ENCODE measurements at regions not wholly inside any gene's neighbourhood (a gene's known extent, or its start where the extent isn't known, plus 50 kb on each side); places are given as distances from the start of the nearest gene placed in this dataset.

DNA sequence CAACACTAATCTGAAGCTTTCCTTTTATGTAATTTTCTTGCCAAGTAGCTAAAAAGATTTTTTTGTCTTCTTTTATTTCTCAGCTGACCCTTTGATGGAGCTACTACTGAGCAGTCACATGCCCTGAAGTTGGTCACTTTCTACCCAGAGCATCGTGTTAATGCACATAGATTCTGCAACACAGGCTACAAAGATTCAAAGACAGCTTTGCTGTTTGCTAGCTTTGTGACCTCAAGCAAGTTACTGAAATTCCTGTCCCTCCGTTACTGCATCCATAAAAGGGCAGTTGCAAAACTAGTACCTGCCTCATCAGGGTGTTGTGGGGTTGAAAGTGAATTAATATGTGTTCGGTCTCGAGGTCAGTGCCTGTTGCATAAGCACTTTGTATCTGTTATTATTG is 179.9 kb downstream of the GAS1 start:
- no peak for DNase-seq (ENCODE audit: extremely low spot score)
- TF ChIP-seq, protein P1, sequence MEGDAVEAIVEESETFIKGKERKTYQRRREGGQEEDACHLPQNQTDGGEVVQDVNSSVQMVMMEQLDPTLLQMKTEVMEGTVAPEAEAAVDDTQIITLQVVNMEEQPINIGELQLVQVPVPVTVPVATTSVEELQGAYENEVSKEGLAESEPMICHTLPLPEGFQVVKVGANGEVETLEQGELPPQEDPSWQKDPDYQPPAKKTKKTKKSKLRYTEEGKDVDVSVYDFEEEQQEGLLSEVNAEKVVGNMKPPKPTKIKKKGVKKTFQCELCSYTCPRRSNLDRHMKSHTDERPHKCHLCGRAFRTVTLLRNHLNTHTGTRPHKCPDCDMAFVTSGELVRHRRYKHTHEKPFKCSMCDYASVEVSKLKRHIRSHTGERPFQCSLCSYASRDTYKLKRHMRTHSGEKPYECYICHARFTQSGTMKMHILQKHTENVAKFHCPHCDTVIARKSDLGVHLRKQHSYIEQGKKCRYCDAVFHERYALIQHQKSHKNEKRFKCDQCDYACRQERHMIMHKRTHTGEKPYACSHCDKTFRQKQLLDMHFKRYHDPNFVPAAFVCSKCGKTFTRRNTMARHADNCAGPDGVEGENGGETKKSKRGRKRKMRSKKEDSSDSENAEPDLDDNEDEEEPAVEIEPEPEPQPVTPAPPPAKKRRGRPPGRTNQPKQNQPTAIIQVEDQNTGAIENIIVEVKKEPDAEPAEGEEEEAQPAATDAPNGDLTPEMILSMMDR (IDR thresholded peaks at IDR 0.05; ENCODE audit: control extremely low read depth, extremely low read depth, low read depth, missing control alignments) = no peak
- POLR2A ChIA-PET = no interaction called here
- CTCF ChIA-PET = interaction anchor here (1.2 to 1.3 kb wide), 2 partner anchors 9 to 33 kb away, joined by 3 to 4 read pairs; no protein-coding TSS in a partner anchor

DNA sequence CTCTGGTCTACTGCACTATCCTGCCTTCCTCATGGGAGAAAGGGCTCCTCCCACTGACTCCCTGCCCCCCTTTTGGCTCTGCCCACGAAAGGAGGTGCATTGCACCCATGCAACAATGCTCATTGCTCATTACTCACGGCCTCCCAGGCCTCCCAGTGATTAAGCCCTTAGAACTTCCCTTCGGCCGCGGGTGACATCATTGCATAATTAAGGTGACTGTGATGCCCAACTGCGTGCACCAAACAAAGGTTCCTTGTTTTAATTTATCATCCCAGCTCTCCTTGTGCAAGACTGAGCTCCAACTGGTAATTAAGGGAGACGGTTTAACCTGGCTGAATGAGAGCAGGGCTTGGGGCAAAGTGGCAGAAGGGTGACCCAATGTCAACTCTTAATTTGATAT is 180.4 kb downstream of the GAS1 start:
- POLR2A ChIA-PET = no interaction called here

DNA sequence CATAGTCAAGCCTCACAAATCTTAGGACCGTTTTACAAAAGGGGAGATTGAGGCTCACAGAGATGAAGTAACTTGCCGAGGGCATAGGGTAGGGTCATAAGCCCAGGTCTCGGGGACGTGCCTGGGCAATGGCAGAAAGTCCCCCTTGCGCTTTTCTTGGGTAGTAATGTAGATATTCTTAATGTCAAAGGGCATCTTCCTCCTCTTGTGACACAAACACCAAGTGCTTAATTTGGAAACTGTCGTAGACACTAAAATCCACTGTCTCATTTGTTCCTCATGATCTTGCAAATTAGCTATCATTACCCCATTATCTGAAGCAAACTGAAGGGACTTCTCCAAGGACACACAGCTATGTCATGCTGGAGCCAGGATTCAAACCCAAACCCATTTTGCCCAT is 180.8 kb downstream of the GAS1 start:
- CTCF ChIA-PET = interaction anchor here (1.2 kb wide), 1 partner anchor 34 kb away, joined by 3 read pairs; no protein-coding TSS in a partner anchor
- TF ChIP-seq, protein P1 (IDR thresholded peaks at IDR 0.05; ENCODE audit: control extremely low read depth, extremely low read depth, low read depth, missing control alignments) = no peak
- POLR2A ChIA-PET = no interaction called here
- DNase-seq (ENCODE audit: extremely low spot score) = no peak

More for the DNA sequence above, 180.4 kb downstream of the GAS1 start:
- TF ChIP-seq, protein P1 (IDR thresholded peaks at IDR 0.05; ENCODE audit: control extremely low read depth, extremely low read depth, low read depth, missing control alignments) = no peak
- CTCF ChIA-PET = interaction anchor here (1.2 kb wide), 1 partner anchor 33 kb away, joined by 3 read pairs; no protein-coding TSS in a partner anchor
- DNase-seq (ENCODE audit: extremely low spot score) = no peak

DNA sequence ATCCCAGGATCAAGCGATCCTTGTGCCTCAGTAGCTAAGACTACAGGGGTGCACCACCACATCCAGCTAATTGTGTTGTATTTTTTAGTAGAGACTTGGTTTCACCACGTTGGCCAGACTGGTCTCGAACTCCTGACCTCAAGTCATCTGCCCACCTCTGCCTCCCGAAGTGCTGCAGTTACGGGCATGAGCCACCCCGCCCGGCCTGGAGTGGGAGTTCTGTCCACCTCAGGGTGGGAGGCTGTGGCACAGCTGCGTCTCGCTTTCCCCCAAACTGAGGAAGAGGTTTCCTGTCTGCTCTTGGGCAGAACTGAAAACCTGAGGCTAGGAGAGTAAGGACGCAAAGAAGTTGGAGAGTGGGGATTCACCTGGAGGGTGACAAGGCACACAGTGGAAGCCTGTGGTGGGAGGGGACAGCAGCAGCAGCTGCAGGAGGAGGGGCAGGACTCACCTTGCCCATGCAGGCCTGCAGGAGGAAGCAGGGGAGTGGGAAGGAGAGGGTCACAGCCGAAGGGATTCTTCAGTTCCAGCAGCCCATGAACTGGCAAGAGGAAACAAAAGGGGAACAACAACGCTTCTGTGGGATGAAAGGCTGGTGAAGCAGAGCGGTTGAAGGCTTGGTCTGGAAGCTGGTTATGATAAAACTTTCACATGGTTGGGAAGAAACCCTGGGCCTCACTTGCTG is 181.4 kb downstream of the GAS1 start:
- ChIA-PET POLR2A (no interaction called here), CTCF (interaction anchor here (1.0 kb wide), 1 partner anchor 15 kb away, joined by 3 read pairs; no protein-coding TSS in a partner anchor)
- TF ChIP-seq, protein P1 (IDR thresholded peaks at IDR 0.05; ENCODE audit: control extremely low read depth, extremely low read depth, low read depth, missing control alignments) = no peak
- no peak for DNase-seq (ENCODE audit: extremely low spot score)

DNA sequence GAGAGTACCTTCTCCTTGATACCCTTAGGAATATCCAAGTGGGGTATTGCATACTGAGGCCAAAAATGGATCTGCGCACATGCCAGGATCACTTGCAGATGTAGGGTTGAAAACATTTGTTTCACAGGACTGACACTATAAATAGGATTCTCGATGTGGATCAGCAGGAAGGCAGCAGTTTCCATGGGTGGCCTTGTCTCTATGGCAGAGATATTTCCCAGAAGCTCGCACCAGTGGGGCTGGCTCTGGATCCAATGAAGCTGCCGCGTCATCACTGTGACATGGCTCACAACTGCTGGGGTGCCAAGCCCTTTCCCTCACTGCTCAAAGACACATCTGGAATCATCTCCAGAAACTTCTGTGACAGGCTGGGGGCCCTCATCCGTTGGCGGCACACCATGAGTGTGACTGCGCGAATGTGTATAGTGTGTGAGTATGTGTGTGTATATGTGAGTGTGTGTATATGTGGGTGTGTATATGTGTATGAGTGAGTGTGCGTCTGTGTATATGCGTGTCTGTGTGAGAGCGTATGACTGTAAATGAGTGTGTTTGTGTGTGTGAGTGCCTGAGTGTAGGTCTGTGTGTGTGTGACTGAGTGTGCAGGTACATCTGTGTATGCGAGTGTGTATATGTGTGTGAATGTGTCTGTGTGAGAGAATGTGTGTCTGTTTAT is 182.5 kb downstream of the GAS1 start:
- no peak for DNase-seq (ENCODE audit: extremely low spot score)
- ChIA-PET POLR2A (no interaction called here), CTCF (no interaction called here)
- TF ChIP-seq, protein P1 (IDR thresholded peaks at IDR 0.05; ENCODE audit: control extremely low read depth, extremely low read depth, low read depth, missing control alignments) = no peak

DNA sequence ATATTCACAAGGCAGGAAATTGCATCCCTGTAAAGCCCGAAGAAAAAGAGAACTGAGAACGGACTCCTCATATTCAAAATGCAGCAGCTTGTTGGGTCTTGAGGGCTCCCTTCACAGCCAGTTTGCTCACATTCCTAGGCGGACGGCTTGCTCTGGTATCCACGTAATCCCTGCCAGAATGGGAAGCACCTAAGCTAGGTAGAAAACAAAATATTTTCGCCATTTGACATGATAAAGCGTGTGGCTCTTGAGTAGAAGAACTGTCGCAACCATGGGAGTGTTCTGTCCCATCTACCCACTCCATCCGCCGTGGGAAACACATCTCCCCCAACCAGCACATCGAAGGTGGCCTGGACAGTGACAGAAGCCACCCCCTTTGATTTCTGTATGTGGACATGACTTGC is 183.1 kb downstream of the GAS1 start:
- ChIA-PET POLR2A (no interaction called here), CTCF (no interaction called here)
- DNase-seq (ENCODE audit: extremely low spot score) = no peak
- TF ChIP-seq, protein P1 (IDR thresholded peaks at IDR 0.05; ENCODE audit: control extremely low read depth, extremely low read depth, low read depth, missing control alignments) = no peak

Measured in GM10248 (cell line).